Endothelial cell of umbilical vein (primary cell): ENCODE measurements at regions not wholly inside any gene's neighbourhood (a gene's known extent, or its start where the extent isn't known, plus 50 kb on each side); places are given as distances from the start of the nearest gene placed in this dataset.

Experiments
- BruUV-seq: library from RNA; stranded (reverse); fragments of 400-500 nt; replicated peaks from 2 replicates; lab custom pipeline; 2021; lab: Mats Ljungman, UMichigan
- CTCF ChIA-PET: fragments of 300-600, 350-600 bp; sonication (Branson Sonifier 250); formaldehyde crosslinking; loops from one replicate; lab custom pipeline; 2021; ENCODE audit warnings: antibody characterized with exemption, inconsistent platforms; lab: Charles Lee
- POLR2A ChIA-PET: fragments of 300-600, 350-600 bp; sonication (Branson Sonifier 250); formaldehyde crosslinking; loops from one replicate; lab custom pipeline; 2021; ENCODE audit warnings: antibody characterized with exemption, inconsistent platforms; lab: Charles Lee
- DNase-seq: peaks from one replicate; pipeline ENCODE4 v3.0.0-alpha.2; 2011; ENCODE audit warnings: low read depth, low spot score
- FAIRE-seq: peaks from 2 replicates; lab custom pipeline; 2011; peaks lifted over from hg19 to GRCh38; lab: Jason Lieb, UNC
- H2AFZ ChIP-seq: 2 replicates; pipeline ENCODE4 v1.6.0; 2012; ENCODE audit warnings: low read depth, low read length, control low read depth, inconsistent platforms
- H3K27ac ChIP-seq: 2 replicates; pipeline ENCODE4 v1.5.1; 2011; ENCODE audit warnings: low read depth, mild to moderate bottlenecking, control low read depth, low read length, moderate library complexity; ENCODE audit not compliant: insufficient read depth
- H3K27me3 ChIP-seq, 2 experiments: 2 replicates each; pipeline versions ENCODE4 v1.6.0 to v1.6.1; 2011; ENCODE audit warnings: low read length in 2 of 2, mixed read lengths in 1 of 2; ENCODE audit not compliant: control insufficient read depth in 2 of 2, insufficient read depth in 2 of 2
- H3K36me3 ChIP-seq, 2 experiments: 2 replicates in 1 of 2; 3 replicates in 1 of 2; pipeline ENCODE4 v1.5.1; 2011; ENCODE audit warnings: low read length in 2 of 2, mild to moderate bottlenecking in 1 of 2, moderate library complexity in 1 of 2; ENCODE audit not compliant: control insufficient read depth in 2 of 2, insufficient read depth in 2 of 2; ENCODE audit errors: extremely low read depth in 1 of 2
- H3K4me1 ChIP-seq: 3 replicates; pipeline ENCODE4 v1.5.1; 2011; ENCODE audit warnings: mild to moderate bottlenecking, low read length; ENCODE audit not compliant: control insufficient read depth, insufficient read depth; ENCODE audit errors: extremely low read depth
- H3K4me2 ChIP-seq: 2 replicates; pipeline ENCODE4 v1.6.1; 2011; ENCODE audit warnings: low read length, control low read depth, mixed read lengths; ENCODE audit not compliant: insufficient read depth
- H3K4me3 ChIP-seq, 3 experiments: fragments of 200-600 bp in 1 of 3; sonication (generic), shearing (Covaris generic) in 1 of 3; replicated peaks in 1 of 3; 2 replicates each; pipeline ENCODE4 v1.5.1; 2011 to 2016; ENCODE audit warnings: control low read depth in 3 of 3, low read length in 3 of 3, mild to moderate bottlenecking in 2 of 3, inconsistent platforms in 1 of 3, low read depth in 1 of 3, moderate library complexity in 1 of 3; ENCODE audit not compliant: insufficient read depth in 1 of 3
- H3K79me2 ChIP-seq: 2 replicates; pipeline ENCODE4 v1.6.0; 2012; ENCODE audit warnings: low read length, inconsistent platforms; ENCODE audit not compliant: control insufficient read depth, insufficient read depth
- H3K9ac ChIP-seq: replicated peaks from 2 replicates; pipeline ENCODE3; 2011; ENCODE audit warnings: low read length, control low read depth; ENCODE audit not compliant: insufficient read depth; ENCODE audit errors: extremely low read depth
- H3K9me1 ChIP-seq: replicated peaks from 3 replicates; pipeline ENCODE4 v1.6.0; 2011; ENCODE audit warnings: mild to moderate bottlenecking, low read length; ENCODE audit not compliant: control insufficient read depth, insufficient read depth; ENCODE audit errors: extremely low read depth
- H3K9me3 ChIP-seq: replicated peaks from 2 replicates; pipeline ENCODE4 v1.5.1; 2012; ENCODE audit warnings: low read length, inconsistent platforms; ENCODE audit not compliant: control insufficient read depth, insufficient read depth
- H4K20me1 ChIP-seq: replicated peaks from 2 replicates; pipeline ENCODE3; 2011; ENCODE audit warnings: mild to moderate bottlenecking, low read length; ENCODE audit not compliant: control insufficient read depth, insufficient read depth; ENCODE audit errors: extremely low read depth
- EZH2 ChIP-seq: IDR thresholded peaks from 2 replicates; pipeline ENCODE4 v1.6.1; 2012; ENCODE audit warnings: borderline replicate concordance, low read depth, mild to moderate bottlenecking, moderate library complexity, low read length, inconsistent platforms; ENCODE audit not compliant: severe bottlenecking
- FOS ChIP-seq: IDR thresholded peaks from 2 replicates; pipeline ENCODE4 v1.6.1; 2011; ENCODE audit warnings: mild to moderate bottlenecking, low read length, moderate library complexity, borderline replicate concordance; ENCODE audit not compliant: insufficient read depth
- GATA2 ChIP-seq: IDR thresholded peaks from 2 replicates; pipeline ENCODE4 v1.7.0; 2011; ENCODE audit warnings: low read depth, mild to moderate bottlenecking, moderate library complexity, mixed read lengths, low read length; ENCODE audit not compliant: insufficient read length, insufficient read depth
- JUN ChIP-seq: IDR thresholded peaks from 2 replicates; pipeline ENCODE4 v1.6.1; 2011; ENCODE audit warnings: borderline replicate concordance, low read depth; ENCODE audit not compliant: insufficient read length, insufficient read depth
- MYC ChIP-seq: IDR thresholded peaks from one replicate; pipeline ENCODE4 v1.6.1; 2011; ENCODE audit warnings: mild to moderate bottlenecking, low read depth, low read length
- POLR2A ChIP-seq: IDR thresholded peaks from 2 replicates; pipeline ENCODE4 v1.6.1; 2012; ENCODE audit warnings: low read depth, mild to moderate bottlenecking, control low read depth, low read length
- POLR2AphosphoS5 ChIP-seq: IDR thresholded peaks from 2 replicates; pipeline ENCODE4 v1.6.1; 2012; ENCODE audit warnings: low read depth, mild to moderate bottlenecking, control low read depth, low read length, moderate library complexity; ENCODE audit not compliant: insufficient read depth
- dilution Hi-C: fragments of 300-500 bp; cut with MboI; formaldehyde crosslinking; loops from one replicate; pipeline ENCODE4 v1.15.0; 2019; ENCODE audit warnings: low sequenced_read_pairs; ENCODE audit not compliant: extremely low pct_ligation_motif_present
- intact Hi-C: fragments of 100-400 bp; cut with micrococcal nuclease; formaldehyde crosslinking; loops from one replicate; pipeline ENCODE4 v1.10.0; 2022
- TF ChIP-seq, protein P1 (sequence below): IDR thresholded peaks from 2 replicates; pipeline ENCODE4 v1.6.1; 2011; ENCODE audit not compliant: insufficient read depth, insufficient read length
- TF ChIP-seq, protein P2 (sequence below), 2 donors: IDR thresholded peaks; 1 replicate in 1 of 2; 2 replicates in 1 of 2; pipeline ENCODE4 v1.5.1; 2011; ENCODE audit warnings: low read length in 2 of 2, mild to moderate bottlenecking in 2 of 2, moderate library complexity in 2 of 2, control low read depth in 1 of 2, inconsistent platforms in 1 of 2, low read depth in 1 of 2; ENCODE audit not compliant: insufficient read depth in 1 of 2; ENCODE audit errors: extremely low read depth in 1 of 2

DNA sequence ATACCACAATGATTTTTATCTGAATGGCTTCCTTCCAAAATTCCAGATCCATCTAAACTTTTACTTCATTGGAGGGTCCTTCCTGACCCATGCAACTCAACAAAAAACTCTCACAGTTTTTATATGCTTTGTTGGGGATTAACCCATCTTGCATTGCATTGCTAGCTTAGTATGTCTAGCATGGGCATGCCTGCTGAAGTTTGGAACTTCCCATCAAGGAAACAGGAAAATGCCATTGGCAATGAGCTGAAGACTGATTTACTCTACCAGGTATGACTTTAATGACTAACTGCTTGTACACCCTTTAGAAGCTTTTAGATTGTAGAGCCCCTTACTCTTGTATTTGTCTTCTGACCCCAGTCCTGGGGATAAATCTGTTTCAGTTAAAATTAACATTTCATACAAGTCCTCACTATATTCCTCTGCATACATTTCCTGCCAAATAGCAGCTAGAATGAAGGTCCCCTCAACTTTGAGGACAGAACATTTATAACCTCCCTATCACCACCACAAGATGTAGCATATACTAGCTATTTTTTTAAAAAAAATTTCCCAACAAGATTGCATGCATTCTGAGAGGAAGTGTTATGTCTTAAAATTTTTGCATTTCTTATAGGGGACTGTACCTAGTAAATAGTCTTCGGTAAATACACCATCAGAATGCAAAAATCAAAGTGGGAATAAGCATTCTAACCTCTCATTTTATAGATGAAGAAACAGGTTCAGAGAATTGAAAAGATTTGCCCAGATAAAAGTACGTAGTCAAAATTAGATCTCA, 52.5 kb upstream of the ATXN3L start:
- Histone ChIP-seq H4K20me1 (no peaks in the 10 kb centered on the region), H3K9ac (no peak overlapping the region), H3K9me1 (no peaks in the 10 kb centered on the region), H3K9me3 (no peaks in the 10 kb centered on the region), H3K4me2 (no peak overlapping the region), H3K79me2 (no peaks in the 10 kb centered on the region), H3K4me1 (no peaks in the 10 kb centered on the region), H2AFZ (no peak overlapping the region), H3K27me3 (no peaks in the 10 kb centered on the region), H3K36me3 (no peaks in the 10 kb centered on the region), H3K27ac (no peak overlapping the region), H3K4me3 (no peak overlapping the region)
- intact Hi-C loops (no loop called here), dilution Hi-C loops (no loop called here)
- FAIRE-seq (no peak), DNase-seq (no peak)
- ChIA-PET CTCF (interaction anchor here (0.9 kb wide), 1 partner anchor 13 kb away, joined by 3 read pairs; no protein-coding TSS in a partner anchor), POLR2A (no interaction called here)
- TF ChIP-seq, protein P1, sequence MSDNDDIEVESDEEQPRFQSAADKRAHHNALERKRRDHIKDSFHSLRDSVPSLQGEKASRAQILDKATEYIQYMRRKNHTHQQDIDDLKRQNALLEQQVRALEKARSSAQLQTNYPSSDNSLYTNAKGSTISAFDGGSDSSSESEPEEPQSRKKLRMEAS = no peak
- TF ChIP-seq MYC (no peak), JUN (no peak), FOS (no peak), POLR2AphosphoS5 (no peak), POLR2A (no peak), GATA2 (no peak), EZH2 (no peak)
- TF ChIP-seq, protein P2, sequence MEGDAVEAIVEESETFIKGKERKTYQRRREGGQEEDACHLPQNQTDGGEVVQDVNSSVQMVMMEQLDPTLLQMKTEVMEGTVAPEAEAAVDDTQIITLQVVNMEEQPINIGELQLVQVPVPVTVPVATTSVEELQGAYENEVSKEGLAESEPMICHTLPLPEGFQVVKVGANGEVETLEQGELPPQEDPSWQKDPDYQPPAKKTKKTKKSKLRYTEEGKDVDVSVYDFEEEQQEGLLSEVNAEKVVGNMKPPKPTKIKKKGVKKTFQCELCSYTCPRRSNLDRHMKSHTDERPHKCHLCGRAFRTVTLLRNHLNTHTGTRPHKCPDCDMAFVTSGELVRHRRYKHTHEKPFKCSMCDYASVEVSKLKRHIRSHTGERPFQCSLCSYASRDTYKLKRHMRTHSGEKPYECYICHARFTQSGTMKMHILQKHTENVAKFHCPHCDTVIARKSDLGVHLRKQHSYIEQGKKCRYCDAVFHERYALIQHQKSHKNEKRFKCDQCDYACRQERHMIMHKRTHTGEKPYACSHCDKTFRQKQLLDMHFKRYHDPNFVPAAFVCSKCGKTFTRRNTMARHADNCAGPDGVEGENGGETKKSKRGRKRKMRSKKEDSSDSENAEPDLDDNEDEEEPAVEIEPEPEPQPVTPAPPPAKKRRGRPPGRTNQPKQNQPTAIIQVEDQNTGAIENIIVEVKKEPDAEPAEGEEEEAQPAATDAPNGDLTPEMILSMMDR (IDR thresholded peaks at IDR 0.05; ENCODE audit: extremely low read depth in 1 of 2, insufficient read depth in 1 of 2, low read depth in 1 of 2, low read length in 2 of 2) = no peak
- no TSS peak for BruUV-seq
